ENCODE measurements at regions not wholly inside any gene's neighbourhood (a gene's known extent, or its start where the extent isn't known, plus 50 kb on each side); places are given as distances from the start of the nearest gene placed in this dataset.

- BruUV-seq (replicated peaks) = no TSS peak
- intact Hi-C loops (cut with micrococcal nuclease; ENCODE audit: unreplicated experiment) = no loop called here
Measured at GRCh38 chr5:77942578-77943239, 166.6 kb upstream of the TBCA start.

More at GRCh38 chr5:77942578-77943239, 166.6 kb upstream of the TBCA start:
- Histone ChIP-seq H3K4me1 (ENCODE audit: control insufficient read depth, insufficient read depth, low read length) (peaks cover 7% of the 10 kb centered on the region), H3K4me2 (ENCODE audit: control insufficient read depth, insufficient read depth) (no peak overlapping the region), H3K36me3 (ENCODE audit: control insufficient read depth in 2 of 2, insufficient read depth in 2 of 2, low read length in 1 of 2) (no peaks in the 10 kb centered on the region), H2AFZ (ENCODE audit: control insufficient read depth, low read depth, low read length) (no peak overlapping the region), H3K27ac (ENCODE audit: control insufficient read depth, insufficient read depth) (no peak overlapping the region), H3K4me3 (no peak overlapping the region), H3K9me3 (replicated peaks; ENCODE audit: control insufficient read depth, insufficient read depth, low read length) (no peaks in the 10 kb centered on the region; the same call in 2 of the 3 replicates), H3K79me2 (ENCODE audit: control insufficient read depth, insufficient read depth, low read length) (no peaks in the 10 kb centered on the region), H3K9ac (ENCODE audit: control insufficient read depth, insufficient read depth, low read length) (no peak overlapping the region), H3K27me3 (replicated peaks in 1 of 2; ENCODE audit: control insufficient read depth in 2 of 2, insufficient read depth in 2 of 2, low read length in 1 of 2) (no peaks in the 10 kb centered on the region; a peak in 1 of 4 replicates), H4K20me1 (ENCODE audit: control insufficient read depth, insufficient read depth) (no peaks in the 10 kb centered on the region)
- DNase-seq (ENCODE audit: low read depth, low spot score) (no peak), ATAC-seq (no peak), FAIRE-seq (no peak)
- ChIA-PET RAD21 (ENCODE audit: unreplicated experiment) (interaction anchor here (0.9 to 1.1 kb wide), 2 partner anchors 28 to 58 kb away, joined by 3 read pairs; no protein-coding TSS in a partner anchor), CTCF (interaction anchor here (0.6 to 1.2 kb wide), 3 partner anchors 10 to 122 kb away, joined by 3 to 5 read pairs (median 4); no protein-coding TSS in a partner anchor), SMC1A (ENCODE audit: uncharacterized antibody, unreplicated experiment) (interaction anchor here (1.0 to 2.6 kb wide), 3 partner anchors 10 to 28 kb away, joined by 5 to 10 read pairs (median 8); no protein-coding TSS in a partner anchor), POLR2A (interaction anchor here (0.6 to 0.9 kb wide), 2 partner anchors 9 to 343 kb away, joined by 3 to 4 read pairs; no protein-coding TSS in a partner anchor)
- TF ChIP-seq RELB (IDR thresholded peaks at IDR 0.05; ENCODE audit: low read depth) = no peak
- TF ChIP-seq PBX3 (IDR thresholded peaks at IDR 0.05; ENCODE audit: insufficient replicate concordance, low read depth, low read length) = no peak
- no peak for TF ChIP-seq FOXK2 (IDR thresholded peaks at IDR 0.05)
- no peak for TF ChIP-seq MEF2B (IDR thresholded peaks at IDR 0.05; ENCODE audit: partially characterized antibody, poor library complexity, severe bottlenecking)
- TF ChIP-seq MEF2A (IDR thresholded peaks at IDR 0.05; ENCODE audit: insufficient read depth, low read depth, low read length) = no peak
- TF ChIP-seq STAT1 (conservative IDR thresholded peaks at IDR 0.05) = no peak
- TF ChIP-seq E4F1 (IDR thresholded peaks at IDR 0.05; ENCODE audit: borderline replicate concordance, partially characterized antibody) = no peak
- in situ Hi-C loops (cut with MboI) = no loop called here
- WGBS (ENCODE audit: insufficient coverage, insufficient replicate concordance, low lambda C conversion rate, missing lambda C conversion rate) = 81% methylated on average over 9 of the region's 10 CpGs
